NCI-H2196 treated with DMSO at 0.1 percent for 48 hours (cell line): ENCODE measurements at regions not wholly inside any gene's neighbourhood (a gene's known extent, or its start where the extent isn't known, plus 50 kb on each side); places are given as distances from the start of the nearest gene placed in this dataset.
"Not testable (repeated sequence)": the region's sequence is repeated elsewhere in the genome, so short reads cannot be mapped to it uniquely, and the experiment has no call there.

Experiments
- DNase-seq: peaks from one replicate; lab custom pipeline; 2025; ENCODE audit not compliant: unreplicated experiment; lab: John Stamatoyannopoulos, UW

DNA sequence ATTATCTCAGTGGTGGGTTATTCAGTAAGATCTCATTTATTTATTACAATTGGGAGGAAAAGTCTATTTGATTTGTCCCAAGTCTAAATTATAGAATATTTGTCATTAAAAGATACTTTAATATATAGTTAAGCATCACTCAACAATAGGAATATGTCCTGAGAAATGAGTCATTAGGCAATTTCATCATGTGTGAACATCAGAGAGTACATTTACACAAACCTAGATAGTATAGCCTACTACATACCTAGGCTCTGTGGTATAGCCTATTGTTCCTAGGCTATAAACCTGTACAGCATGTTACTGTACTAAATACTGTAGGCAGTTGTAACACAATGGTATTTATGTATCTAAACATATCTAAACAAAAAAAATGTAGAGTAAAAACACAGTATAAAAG, 135.0 kb upstream of the RASA1 start:
- DNase-seq: no peak

DNA sequence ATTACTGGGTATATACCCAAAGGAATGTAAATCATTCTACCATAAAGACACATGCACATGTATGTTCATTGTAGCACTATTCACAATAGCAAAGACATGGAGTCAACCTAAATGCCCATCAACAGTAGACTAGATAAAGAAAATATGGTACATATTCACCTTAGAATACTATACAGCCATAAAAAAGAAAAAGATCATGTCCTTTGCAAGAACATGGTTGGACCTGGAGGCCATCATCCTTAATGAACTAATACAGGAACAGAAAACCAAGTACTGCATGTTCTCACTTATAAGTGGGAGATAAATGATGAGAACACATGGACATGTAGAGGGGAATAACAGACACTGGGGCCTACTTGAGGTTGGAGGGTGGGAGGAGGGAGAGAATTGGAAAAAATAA, 133.2 kb upstream of the RASA1 start:
- DNase-seq: not testable (repeated sequence)

DNA sequence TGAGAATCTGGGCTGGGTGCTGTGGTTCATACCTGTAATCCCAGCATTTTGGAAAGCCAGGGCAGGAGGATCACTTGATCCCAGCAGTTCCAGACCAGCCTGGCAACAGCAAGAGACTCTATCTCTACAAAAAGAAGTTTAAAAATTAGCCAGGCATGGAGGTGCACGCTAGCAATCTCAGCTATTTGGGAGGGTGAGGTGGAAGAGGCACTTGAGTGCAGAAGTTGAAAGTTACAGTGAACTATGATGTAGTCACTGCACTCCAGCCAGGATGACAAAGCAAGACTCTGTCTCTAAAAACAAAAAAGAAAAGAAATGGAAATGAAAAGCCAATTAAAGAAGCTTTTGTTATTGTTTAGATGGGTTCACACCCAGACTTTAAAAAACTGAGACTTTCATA, 131.6 kb upstream of the RASA1 start:
- DNase-seq: no peak

DNA sequence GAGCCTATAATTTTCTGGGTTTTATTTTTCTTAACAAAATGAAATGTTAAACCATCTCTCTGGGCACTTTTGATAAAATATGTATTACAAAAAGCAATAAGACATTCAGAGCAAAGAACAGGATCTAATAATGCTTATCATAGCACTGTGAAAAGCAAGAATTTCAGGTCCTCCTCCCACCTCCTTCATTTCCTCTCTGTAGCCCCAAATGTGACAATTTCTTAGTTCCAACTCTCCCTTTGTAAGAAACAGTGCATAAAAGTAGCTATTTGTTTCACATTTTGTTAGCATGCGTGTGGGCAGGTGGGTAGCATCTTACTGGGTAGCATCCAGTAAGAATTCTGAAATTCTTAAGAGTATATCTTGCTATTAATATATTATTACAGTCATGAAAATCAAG, 130.9 kb upstream of the RASA1 start:
- DNase-seq: no peak

DNA sequence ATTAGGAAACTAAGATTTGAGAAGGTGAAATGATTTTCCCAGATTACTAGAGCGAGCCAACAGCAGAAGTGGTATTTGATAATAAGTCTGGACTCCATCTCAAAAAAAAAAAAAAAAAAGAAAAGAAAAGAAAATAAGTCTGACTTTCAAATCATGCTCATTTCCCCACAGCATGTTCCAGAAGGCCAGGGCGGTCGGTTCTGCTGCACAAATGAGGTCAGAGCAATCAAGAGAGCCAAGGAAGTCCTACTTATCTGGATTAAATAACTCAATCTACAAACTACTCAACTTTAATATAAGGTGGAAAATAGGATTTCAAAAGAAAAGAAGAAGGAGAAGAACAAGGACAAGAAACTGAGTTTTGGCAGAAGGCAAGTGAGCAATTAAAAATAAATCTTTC, 130.4 kb upstream of the RASA1 start:
- DNase-seq: no peak

DNA sequence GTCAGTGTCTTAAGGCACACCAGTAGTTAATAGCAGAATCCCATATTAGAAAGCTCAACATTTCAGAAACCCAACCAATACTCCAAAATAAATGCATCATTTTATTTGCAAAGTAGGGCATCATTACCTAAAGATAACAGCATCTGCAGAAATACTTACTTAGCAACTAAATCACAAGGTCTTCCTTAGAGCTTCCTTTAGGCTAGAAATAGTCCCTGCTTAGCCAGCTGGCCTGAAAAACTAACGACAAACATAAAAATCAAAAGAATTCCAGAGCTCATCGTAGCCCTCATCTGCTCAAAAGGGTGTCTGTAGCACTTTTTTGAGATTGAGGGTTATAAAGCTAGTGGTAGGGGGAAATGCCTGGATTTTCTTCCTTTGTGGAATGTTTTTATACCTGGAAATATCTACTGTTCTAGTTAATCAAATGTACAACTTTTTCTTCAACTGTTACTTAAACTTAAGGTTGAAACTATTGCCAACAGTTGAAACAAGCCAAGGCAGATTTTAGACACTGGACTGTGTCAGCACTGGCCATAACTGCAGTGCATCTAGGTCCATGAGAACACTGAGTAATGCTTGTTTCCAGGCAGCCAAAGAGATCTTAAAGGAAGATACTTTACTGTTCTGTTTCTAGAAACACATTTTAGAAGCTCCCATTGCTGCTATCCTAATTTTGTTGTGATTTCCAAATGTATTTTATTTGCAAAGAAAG, 129.4 kb upstream of the RASA1 start:
- DNase-seq: no peak

DNA sequence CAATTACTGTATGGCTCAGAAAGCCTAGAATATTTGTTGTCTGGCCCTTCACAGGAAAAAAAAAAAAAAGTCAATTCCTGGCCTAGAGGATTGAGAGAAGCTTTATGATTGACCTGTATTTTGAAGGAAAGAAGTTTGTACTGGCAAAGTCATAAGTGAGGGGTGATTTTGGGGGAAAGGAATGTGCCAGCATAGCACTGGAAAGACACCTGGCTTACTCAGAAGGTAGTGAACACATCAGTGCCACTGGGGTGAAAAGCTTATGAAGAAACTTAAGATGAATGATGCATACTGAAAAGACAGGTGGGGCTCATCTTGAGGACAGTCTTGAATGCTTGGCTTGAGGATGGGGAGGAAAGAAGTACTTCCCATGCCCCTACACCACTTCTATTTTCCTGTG, 127.9 kb upstream of the RASA1 start:
- no peak for DNase-seq

DNA sequence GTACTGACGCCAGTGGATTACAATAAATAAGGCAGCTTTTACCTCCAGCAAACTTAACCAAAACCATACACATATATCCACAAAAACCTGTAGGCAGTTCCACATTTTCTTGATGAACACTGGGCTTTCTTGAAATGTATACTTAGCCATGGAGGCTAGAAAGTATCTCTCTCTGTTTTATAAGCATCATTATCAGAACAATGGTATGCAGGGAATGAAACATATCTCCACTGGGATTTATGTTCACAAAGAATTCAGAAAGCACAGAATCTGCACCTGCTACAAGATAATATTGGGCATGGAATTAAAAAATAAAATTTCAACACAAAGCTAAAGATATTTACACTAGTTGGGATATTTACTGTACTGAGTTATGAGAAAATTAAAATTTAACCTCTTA, 126.1 kb upstream of the RASA1 start:
- no peak for DNase-seq

DNA sequence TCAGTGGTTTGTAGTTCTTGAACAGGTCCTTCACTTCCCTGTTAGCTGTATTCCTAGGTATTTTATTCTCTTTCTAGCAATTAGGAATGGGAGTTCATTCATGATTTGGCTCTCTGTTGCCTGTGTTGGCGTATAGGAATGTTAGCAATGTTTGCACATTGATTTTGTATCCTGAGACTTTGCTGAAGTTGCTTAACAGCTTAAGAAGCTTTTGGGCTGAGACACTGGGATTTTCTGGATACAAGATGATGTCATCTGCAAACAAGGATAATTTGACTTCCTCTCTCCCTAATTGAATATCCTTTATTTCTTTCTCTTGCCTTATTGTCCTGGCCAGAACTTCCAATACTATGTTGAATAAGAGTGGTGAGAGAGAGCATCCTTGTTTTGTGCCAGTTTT, 121.8 kb upstream of the RASA1 start:
- DNase-seq: not testable (repeated sequence)

DNA sequence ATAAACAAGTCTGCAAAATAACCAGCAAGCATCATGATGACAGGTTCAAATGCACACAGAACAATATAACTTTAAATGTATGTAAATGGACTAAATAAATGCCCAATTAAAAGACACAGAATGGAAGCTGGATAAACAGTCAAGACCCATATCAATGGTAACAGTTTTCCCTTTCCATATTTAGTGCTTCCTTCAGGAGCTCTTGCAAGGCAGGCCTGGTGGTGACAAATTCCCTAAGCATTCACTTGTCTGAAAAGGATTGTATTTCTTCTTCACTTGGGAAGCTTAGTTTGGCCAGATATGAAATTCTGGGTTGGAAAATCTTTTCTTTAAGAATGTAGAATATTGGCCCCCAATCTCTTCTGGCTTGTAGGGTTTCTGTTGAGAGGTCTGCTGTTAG, 120.2 kb upstream of the RASA1 start:
- DNase-seq: no peak

DNA sequence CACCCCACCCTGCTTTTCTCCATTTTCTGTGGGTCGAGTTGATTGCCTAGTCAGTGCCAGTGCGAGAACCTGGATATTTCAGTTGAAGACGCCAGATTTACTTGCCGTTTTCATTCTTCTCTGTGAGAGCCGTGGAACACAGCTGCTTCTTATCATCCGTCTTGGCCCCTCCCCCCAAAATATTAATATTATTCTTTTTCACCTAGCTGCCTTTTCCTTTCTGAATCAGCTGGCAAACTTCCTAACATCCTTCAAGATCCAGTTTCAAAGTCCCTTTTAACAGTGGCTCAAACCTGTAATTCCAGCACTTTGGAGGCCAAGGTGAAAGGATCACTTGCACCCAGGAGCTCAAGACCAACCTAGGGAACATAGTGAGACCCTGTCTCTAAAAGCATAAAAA, 117.1 kb upstream of the RASA1 start:
- DNase-seq: no peak

DNA sequence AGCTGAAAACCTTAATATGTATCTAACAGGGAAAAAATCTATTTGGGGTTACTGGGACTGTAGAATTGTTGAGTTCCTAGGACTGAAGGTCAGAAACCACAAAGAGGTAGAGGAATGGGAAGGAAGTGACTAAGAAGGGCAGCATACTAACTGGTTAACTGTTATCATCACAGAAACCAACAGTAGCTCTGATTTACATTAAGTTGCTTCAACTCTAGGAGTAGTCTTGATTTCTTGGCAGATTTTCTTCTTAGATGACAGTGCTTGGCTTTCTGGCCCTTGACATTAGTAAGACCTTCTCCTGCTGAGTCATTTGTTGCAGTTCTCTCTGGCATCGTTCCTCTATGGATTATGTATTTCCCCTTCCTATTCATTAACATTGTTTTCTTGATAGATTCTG, 116.1 kb upstream of the RASA1 start:
- no peak for DNase-seq

DNA sequence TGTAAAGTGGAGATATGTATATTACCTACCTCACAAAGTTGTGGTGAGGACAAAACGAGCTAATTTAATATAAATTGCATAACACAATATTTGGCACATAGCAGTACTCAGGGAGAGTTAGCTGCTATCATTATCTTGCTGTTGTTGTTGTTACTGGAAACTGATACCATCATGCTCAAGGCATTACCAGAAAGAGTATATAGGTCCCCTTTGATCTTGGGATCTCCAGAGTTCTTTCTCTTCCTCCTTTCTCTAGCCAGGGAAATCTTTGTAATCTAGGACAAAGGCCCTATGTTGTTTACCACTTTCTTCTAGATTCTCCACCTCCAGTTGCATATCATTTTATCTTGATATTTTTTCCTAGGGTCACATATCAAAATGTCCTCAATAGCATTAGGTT, 114.8 kb upstream of the RASA1 start:
- no peak for DNase-seq

DNA sequence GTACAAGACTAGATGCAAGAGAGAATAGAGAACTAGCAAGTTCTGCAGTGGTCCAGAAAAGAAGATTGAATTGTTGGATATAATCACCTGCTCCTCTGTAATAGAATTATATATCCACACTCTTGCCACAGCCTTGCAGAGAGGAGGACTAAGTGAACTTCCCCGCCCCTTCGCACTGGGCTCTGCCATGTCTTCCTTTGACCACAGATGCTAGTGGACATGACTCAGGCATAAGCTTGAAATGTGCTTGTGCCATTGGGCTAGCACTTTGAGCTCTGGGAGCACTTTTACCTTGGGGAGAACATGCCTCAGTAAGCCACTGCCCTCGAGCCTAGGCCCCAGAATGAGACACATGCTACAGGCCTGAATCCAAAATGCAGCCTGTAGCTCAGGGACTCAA, 113.5 kb upstream of the RASA1 start:
- DNase-seq: no peak

DNA sequence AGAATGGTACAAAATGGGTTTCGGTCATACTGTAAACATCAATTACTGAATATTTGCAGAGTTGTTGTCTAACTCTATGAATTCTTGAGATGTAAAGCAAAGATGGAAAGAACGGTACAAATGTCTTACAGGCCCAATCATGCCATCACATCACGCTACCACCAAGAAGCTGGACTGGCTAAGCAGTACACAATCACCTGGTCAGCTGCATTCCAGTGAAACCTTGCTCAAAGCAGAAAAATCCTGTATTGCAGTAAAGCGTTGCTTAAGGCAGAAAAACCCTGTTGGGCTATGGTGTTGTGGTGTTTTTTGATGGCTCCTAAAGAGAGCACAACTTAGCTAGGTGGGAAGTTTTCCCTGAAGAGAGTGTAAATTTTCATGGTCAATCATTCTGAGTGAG, 112.6 kb upstream of the RASA1 start:
- DNase-seq: no peak

DNA sequence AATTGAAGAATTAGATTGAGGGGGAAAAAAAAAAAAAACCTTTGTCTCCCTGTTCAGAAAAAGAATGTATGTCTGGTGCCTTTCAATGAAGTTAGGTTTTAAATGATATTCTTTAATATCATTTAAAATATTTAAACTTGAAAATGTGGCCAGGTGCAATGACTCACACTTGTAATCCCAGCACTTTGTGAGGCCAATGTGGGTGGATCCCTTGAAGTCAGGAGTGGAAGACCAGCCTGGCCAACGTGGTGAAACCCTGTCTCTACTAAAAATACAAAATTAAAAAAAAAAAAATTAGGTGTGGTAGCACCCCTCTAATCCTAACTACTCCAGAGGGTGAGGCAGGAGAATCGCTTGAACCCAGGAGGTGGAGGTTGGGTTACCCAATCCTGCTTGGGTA, 111.1 kb upstream of the RASA1 start:
- DNase-seq: no peak

DNA sequence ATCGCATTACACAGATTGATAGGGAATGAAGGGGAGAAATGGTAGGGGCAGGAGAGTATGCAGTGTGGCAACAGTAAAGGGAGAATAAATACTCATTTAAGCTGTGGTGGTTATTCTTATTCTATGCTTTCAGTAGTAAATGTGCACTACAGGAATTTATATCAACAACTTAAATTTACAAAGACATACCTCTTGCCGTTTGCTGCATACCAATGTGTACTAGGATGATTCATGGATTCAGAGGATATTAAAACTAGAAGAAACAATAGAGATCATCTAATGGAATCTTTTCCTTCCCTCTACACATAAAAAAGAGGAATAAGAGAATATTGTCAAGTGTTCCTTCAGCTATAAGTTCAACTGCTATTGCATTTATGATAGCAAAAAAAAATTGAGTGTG, 103.3 kb upstream of the RASA1 start:
- DNase-seq: no peak

DNA sequence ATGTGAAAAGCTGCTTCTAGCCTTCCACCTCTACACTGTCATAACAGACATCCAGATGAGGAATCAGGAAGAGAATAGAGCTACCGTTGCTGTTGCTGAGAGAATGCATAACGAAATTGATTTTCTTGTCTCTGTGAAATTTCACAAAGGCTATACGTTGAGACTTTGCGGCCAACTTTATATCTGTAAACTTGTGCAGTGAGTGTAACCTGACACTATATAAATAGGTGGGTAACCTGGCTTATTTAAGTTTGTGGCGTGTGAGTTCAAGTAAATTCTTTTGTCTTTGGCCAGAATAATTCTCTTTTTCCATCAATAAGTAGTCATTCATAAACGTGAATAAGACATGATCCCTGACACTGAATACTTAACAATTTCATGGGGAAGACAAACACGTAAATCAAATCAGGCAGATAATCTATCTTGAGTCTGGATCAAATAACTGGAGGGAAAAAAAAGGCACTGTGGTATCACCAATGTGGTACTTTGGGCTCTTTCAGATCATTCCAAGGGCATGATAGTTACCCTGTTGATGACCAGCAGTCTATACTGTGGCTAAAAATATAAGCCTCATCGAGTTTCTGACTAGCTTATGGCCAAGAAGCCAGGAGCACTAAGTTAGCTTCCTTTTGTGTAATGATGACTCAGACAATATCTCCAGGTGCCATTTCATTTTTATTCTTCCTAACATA, 98.2 kb upstream of the RASA1 start:
- no peak for DNase-seq

DNA sequence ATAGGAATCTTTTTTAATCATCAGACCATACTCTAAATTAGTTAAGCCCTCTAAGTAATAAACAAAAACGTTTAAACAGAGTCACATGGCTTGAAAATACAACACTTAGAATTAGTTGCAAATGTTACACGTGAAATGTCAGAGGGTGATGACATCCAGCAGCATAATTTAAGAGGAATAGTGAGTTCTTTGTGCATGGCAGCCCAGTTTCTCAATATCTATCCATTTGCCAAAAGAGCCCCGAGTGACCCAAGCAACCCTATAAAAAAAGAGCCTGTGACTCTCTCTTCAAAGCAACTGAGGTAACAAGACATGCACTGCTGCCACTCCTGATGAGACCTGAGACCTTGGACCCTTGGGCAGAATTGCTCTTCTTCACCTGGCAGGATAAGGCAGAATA, 96.9 kb upstream of the RASA1 start:
- DNase-seq: no peak

DNA sequence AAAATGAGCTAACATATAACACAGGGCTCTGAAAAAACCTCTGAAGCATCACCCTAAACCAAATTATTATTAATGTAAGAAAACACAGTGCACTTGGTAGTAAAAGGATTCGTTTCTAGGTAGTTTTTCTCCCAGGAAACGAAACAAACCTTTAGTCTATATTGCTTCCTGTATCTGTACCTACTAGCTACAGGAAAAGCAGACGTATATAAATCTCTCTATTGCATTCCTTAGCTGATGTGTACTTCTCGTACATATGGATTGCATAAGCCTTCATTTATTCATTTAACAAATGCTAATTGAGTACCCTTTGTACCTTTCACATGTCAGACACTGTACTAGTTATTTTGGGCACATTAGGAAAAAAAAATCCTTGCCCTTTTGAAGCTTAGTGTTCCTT, 85.0 kb upstream of the RASA1 start:
- no peak for DNase-seq

DNA sequence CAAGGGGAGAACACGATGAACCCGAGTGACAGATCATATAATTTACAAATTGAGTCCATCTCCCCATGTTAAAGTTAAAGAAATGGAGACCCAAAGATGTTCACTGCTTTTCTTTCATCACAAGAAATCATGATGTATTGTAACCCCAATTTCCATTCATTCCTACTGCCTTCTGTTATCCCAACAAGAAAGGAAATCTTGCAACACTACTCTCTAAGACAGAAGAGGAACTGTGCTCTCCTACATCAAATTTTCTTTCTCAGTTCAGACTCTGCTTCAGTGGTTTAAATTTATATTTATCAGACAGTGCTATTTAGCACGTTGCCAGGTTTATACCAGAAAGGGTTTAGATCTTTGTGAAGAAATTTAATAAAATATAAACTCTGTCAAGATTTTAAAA, 83.8 kb upstream of the RASA1 start:
- no peak for DNase-seq

DNA sequence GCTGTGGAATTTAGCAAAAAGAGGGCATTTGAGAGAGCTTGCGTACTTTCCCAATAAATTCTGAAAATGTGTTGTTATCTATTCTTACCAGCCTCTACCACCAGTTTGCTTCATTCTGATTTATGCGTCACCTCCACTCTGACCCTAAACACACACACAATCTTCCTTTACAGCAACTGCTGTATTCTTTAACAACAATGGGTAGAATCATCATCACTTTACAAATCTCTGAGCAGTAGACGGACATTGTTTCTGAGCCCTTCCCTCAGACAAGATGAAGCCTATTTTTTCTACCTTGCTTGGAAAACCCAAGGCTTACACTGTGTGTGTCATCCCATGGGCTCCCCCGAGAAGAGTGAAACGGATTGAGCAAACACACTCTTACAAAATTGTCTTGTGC, 83.1 kb upstream of the RASA1 start:
- no peak for DNase-seq

DNA sequence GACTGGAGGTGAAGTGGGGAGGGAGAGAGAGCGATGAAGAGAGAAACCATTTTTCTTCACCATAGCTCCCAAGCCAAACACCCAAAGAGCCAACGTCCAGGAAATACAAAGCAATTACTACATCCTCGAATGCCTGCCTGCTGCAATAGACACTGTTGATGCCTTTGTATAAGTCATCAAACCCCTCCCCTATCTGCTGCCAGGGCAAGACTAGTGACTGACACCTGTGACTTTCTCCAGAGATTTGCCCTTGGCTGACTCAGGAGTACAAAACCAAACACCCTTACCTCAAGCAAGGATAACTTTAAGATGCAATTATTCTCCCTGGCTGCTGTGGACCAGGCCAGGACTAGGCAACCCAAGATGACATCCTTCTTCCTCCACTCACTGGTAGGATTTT, 81.8 kb upstream of the RASA1 start:
- no peak for DNase-seq
